HG02610 (cell line): ENCODE measurements at regions not wholly inside any gene's neighbourhood (a gene's known extent, or its start where the extent isn't known, plus 50 kb on each side); places are given as distances from the start of the nearest gene placed in this dataset.
"Not testable (repeated sequence)": the region's sequence is repeated elsewhere in the genome, so short reads cannot be mapped to it uniquely, and the experiment has no call there.

Experiments used
- ATAC-seq: cut with Tn5 transposase; IDR thresholded peaks from one replicate; pipeline ENCODE4 v1.9.1; 2021; ENCODE audit warnings: mild to moderate bottlenecking, moderate library complexity; ENCODE audit not compliant: unreplicated experiment

DNA sequence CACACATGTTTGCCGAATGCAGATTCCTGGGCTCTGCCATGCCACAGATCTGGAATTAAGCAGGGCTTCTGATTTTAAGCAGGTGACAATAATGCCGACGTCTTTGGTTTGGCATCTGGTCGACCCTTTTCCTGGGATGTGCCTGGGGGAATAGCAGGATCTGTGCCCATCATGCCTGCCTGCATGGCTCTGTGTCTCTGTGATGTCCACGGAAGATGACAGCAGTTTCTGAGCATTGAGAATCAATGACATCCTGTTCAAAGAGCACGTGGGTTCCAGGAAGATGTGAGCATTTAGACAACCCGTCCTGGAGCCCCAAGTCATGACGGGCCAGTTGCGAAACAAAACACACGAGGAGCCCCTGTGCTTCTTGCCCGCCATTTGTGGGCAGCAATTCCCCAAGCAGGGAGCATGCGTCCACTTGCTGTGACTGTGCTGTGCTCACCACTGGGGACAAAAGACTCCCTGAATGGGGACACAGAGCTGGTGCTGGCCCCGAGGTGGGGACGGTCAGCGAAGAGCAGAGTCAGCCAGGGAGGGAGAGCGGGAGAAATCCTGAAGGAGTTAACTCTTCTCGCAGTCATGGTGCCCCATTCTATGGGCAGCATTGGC, 110.1 kb downstream of the ERMARD start:
- no peak for ATAC-seq

DNA sequence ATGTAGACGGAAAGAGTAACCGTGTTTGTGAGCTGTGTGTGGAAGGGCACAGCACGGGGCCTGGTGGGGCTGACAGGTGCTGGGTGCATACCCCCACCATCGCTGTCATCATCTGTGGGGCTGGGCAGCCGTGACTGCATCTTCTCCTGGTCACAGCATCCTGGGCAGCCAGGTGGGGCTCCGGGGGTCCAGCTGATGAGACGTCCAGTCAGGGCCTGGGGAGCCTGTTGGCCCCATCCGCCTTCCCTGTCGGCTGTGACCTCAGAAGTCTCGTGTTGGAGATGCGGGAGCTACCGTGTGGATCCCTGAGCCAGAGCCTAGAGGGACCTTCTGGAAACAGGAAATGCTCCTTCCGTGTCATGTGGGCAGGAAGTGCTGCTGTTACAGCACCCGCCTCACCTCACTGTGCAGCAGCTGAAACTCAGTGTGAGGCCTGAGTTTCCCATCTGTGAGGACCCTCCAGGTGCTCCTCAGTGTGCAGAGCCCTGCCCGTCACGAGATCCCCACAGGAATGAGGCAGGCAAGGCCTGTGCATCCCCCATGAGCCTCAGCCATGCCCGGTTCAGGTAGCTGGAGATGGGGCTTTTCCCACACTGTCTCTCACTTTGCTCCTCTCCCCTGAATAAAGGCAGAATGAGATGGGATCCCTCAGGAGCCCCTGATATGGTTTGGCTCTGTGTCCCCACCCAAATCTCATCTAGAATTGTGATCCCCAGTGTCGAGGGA, 108.7 kb downstream of the ERMARD start:
- no peak for ATAC-seq

DNA sequence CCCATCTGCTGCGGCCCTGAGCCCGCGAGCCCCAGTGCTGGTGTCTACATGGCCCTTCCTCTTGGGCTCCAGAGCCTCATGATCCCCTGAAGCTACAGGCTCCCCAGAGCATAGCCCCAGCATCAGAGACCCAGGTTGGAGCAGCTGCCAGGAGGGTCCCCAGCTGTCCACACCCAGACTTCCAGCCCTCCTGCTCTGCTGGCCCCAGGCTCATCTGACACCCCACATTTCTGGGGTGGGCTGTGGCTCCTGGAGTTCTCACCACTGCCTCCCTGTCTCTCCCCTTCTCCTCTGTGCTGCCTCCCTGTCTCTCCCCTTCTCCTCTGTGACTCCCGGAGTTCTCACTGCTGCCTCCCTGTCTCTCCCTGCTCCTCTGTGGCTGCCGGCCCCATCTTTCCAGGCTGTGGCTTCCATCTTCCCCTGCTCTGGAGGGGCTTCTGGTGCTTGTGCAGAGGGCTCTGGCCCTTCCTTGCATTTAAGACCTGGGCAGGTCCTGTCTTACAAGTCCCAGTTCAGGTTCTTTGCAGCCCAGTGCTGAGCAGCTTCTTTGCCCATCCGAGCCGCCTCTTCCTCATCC, 108.1 kb downstream of the ERMARD start:
- no peak for ATAC-seq

DNA sequence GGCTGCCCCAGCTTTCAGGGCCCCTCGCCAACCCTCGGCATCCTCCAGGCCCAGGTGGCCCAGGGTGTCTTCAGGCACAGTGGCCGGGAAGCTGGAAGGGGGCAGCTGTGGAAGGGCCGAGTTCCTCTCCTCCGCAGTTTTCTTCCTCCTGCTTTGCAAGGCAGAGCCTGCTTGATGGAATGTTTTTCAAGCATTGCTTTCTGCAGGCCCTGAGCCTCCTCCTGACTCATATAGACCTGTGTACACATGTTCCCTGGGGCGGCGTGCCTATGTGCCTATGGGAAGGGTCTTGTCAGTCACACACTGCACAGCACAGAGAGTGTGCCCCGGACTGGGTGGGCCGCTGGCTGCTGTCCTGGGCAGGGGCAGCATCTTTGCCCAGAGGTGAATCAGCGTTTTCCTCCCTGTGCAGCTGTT, 107.5 kb downstream of the ERMARD start:
- ATAC-seq = no peak

DNA sequence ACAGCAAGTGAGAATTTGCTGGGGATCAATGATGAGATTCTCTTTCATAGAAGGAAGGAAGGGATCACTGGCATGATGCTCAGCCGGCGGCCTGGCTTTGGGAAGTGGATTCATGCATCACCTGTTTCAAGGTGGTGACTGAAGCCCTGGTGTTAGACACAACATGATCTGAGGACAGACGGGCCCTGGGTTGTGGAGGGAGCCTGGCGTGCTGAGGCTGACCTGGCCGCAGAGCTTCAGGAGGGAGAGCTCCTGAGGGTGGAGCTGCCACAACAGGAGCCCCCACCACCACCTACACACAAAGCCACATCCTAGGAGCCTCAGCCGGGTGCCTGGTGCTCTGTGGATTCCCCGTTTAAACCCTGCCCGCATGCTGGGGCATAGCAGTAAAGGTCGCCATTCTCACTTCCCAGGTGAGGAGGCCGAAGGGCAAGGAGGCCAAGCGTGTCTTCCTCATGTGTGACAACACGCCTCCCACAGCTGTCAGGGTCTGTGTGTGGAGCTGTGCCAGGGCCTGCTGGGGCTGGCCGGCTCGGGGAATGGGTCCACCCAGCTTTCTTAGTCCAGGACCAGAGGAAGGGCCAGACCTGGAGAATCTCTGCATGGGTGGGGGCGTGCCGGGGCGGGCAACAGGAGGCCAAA, 107.0 kb downstream of the ERMARD start:
- no peak for ATAC-seq

DNA sequence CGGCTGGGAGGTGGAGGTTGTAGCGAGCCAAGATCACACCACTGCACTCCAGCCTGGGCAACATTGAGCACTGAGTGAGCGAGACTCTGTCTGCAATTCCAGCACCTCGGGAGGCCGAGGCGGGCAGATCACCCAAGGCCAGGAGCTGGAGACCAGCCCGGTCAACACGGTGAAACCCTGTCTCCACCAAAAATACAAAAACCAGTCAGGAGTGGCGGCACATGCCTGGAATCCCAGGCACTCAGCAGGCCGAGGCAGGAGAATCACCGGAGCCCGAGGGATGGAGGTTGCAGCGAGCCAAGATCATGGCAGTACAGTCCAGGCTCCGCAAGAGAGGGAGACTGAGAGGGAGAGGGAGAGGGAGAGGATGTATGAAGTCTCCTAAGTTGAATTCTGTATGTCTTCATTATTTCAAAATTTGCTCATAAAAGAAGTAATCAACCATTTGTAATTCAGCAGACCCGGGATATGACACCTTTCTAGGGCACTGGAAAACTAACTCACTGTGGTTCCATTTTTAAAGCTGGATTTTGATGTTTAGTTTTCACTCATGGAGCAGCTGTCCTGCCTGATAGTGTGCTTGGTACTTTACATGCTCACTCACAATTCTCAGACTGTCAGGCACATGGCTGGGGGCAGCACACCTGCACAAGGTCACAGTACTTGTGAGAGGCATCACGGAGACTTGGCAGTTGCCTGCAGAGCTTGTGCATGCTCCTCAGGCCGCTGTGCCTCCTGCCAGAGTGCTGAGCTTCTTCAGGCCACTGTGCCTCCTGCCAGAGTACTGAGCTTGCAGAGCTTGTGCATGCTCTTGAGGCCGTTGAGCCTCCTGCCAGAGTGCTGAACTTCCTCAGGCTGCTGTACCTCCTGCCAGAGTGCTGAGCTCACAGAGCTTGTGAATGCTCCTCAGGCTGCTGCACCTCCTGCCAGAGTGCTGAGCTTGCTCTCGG, 106.2 kb downstream of the ERMARD start:
- no peak for ATAC-seq

DNA sequence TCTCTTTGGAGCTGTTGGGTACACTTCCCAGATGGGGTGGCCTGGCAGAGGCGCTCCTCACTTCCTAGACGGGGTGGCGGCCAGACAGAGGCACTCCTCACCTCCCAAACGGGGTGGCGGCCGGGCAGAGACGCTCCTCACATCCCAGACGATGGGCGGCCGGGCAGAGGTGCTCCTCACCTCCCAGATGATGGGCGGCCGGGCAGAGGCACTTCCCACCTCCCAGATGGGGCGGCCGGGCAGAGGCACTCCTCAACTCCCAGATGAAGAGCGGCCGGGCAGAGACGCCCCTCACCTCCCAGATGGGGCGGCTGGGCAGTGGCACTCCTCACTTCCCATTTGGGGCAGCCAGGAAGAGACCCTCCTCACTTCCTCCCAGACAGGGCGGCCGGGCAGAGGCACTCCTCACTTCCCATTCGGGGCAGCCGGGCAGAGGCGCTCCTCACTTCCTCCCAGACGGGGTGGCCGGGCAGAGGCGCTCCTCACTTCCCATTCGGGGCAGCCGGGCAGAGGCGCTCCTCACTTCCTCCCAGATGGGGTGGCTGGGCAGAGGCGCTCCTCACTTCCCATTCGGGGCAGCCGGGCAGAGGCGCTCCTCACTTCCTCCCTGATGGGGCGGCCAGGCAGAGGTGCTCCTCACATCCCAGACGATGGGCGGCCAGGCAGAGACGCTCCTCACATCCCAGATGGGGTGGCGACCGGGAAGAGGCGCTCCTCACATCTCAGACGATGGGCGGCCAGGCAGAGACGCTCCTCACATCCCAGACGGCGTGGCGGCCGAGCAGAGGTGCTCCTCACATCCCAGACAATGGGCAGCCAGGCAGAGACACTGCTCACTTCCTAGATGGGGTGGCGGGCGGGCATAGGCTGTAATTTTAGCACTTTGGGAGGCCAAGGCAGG, 105.3 kb downstream of the ERMARD start:
- ATAC-seq = not testable (repeated sequence)

DNA sequence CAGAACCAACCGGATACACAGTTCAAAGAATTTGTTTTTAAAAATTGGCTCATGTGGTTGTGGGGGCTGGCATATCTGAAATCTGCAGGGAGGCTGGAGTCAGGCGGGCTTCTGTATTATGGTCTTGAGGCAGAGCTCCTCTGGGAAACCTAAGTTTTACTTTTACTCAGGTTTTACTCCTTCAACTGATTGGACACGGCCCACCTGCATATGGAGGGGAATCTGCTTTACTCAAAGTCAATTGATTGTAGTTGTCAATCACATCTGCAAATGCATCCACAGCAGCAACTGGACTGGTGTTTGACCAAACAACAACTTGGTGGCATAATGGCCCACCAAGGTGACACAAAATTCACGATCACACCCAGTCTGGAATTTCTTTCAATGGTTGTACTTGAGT, 103.4 kb downstream of the ERMARD start:
- ATAC-seq = no peak

DNA sequence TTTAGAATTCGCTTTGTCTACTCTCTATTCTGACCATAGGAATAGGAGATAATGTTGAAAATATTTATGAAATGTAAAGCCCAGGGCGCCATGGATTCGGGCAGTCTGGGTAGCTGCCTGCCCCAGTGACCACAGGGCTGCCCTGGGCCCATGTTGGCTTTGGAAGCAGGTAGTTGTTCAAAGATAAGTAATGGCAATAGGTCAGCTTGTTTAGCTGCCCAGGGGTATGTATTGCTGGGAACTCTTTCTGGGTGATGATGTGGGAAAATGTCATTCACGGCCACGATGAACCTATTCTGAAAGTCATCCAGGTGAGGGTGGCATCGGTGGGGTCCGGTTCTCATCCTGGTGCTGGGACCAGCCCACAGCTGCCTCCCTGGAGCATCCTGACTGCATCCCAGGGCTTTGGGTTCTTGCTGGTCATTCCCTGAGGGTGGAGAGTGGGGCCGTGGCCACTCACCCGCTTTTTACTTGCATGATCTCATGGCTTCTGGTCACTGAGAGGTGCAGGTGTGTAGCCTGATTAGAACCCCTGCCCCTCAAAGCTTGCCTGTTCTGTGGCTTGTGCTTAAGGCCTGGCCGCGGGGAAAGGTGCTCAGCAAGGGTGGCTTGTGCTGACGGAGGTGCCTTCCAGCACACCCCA, 102.8 kb downstream of the ERMARD start:
- no peak for ATAC-seq

DNA sequence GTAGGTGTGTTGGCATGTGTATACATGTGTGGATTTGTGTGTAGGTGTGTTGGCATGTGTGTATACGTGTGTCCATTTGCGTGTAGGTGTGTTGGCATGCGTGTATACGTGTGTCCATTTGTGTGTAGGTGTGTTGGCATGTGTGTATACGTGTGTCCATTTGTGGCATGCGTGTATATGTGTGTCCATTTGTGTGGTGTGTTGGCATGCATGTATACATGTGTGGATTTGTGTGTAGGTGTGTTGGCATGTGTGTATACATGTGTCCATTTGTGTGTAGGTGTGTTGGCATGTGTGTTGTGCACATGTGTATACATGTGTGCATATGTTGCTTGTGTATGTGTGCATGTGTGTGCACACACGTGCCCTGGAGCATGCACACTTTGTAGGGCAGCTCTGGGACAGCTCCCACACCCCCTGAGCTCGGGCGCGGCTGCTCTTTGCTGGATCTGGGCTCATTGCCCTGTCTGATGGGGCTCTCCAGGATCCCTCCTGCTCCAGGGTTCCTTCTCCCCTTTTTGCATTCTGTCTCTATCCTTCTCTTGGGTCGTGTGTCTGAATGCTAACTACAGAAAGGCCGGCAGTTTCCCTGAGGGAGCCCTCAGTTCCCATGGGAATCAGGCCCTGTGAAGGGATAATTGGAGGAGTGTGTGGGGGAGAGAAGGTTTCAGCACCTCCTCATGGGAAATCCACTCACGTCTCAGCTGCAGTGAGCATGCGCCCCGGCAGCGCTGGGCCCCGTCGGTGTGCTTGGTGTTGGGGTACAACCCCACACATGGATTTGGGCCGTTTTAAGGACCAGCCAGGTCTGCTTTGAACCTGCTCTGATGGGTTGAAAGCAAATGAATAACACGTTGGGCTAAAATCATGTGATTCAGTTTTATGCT, 102.0 kb downstream of the ERMARD start:
- no peak for ATAC-seq

DNA sequence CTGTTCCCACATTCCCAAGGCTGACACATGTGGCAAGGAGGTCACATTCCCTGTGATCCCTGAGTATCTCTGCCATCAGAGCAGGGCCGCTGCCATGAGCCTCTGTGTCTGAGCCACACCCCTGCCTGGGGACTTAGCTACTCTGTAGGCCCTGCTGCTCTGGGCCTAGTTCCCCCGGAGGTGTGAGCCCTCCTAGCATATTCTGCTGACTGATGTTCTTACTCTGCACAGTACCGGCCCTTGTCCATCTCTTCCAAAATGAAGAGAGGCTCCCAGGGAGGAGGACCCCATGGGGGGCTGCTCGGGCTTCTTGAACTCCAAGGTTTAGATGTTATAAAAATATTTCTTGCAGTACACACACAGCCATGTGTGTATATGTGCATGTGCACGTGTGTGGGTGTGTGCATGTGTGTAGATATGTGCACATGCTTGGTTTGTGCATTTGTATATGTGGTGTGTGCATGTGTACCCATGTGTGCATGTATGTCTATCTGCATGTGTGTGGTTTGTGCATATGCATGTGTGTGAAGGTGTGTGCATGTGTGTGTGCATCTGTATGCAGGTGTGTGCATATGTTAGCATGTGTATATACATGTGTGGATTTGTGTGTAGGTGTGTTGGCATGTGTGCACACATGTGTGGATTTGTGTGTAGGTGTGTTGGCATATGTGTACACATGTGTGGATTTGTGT, 101.2 kb downstream of the ERMARD start:
- no peak for ATAC-seq

DNA sequence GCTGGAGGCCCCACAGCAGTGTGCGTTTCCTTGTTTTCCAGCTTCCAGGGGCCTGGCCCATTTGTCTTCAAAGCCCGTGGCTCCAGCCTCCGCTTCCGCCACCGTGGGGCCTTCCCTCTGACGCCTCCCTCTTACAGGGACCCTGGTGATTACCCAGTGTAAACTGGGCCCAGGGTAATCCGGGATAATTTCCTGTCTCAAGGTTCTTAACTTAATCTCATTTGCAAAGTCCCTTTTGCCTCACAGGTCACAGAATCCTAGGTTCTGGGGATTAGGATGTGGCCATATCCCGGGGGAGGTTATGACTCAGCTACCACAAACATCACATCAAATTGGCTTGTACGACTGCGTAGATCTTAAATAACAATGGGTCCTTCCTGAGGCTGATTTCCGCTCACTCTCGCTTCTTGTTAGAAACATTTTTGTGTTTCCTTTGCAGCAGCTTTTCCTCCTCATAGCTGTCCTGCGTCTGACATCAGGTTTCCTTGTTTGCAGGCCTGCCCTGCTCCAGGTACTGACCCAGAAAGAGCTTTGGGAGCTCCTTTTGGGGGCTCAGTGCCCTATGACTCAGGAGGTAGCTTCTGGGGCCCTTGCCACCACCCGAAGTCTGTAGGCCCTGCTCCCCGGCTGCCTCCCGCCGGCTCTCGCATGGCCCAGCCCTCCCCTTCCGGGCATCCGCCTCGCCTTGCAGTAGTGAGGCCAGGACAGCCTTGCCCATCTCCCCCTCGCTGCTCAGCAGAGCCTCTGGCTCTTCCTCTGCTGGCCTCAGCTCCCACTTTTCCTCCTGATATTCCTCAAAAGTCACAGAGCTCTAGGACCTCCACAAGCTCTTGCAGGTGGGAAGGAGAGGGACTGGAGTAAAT, 100.5 kb downstream of the ERMARD start:
- no peak for ATAC-seq

DNA sequence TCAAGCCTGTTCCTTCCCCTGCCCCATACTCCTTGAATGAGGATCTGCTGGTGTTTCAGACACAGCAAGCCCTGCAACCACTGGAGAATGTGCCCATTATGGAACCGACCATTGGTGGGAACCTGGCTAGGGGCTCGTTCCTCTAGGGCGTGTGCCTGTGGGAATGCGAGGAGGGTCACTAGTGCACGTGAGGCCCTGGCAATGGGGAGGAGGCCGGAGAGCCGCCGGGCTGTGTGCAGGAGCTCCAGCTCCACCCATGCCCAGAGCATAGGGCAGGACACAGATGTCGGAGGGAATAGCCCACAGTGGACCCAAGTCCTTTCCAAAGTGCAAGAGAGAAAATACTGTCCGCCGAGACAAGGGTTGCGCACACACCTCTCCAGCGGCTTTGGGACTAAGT, 99.3 kb downstream of the ERMARD start:
- no peak for ATAC-seq

DNA sequence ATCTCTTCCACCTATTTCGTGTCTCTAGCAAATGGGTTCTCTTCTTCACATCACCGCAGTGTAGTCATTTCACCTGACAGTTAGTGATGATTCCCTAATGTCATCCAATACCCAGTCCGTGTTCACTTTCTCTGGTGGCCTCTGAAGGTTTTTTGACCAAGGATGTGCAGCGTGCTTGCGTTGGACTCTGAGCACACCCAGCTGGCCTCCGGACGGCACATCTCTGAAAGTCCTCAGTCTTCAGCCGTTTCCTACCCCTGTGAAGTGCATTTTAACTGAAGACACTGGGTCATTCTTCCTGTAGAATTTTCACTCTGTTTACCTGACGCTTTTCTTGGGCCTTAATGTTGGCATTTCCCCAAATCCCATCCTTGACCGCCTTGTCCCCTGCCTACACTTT, 98.7 kb downstream of the ERMARD start:
- ATAC-seq = no peak

DNA sequence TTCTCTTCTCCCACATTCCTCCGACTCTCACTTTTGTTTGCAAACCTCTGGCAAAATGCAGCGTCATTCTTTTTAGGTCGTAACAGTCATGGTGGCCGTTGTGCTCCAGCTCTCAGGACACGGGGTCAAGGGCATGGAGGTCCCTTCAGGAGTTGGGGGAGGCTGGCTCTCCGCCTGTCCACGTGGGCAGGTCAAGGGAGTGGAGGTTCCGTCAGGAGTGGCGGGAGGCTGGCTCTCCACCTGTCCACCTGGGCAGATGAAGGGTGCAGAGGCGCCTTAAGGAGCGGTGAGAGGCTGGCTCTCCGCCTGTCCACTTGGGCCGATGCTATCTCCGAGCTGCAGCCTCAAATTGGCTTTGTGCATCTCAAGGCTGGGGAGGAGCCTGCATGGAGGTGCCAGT, 98.0 kb downstream of the ERMARD start:
- ATAC-seq = no peak

DNA sequence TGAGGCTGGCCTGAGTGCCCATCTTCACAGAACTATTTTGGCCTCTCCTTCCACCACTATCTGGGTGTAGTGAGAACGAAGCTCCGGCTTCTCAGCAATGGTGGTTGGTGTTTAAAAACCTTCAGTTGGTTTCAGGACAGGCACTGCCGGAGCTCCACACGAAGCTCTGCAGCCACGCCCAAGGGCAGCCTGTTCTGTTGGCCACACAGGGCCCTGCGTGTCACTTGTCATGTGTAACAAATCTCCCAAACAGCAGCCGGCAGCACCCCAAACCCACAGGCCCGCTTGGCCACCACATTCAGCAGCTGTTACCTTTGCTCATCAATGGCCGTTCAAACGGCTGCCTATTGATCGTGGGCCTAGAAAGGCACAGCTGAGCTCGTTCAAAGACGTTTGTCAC, 97.5 kb downstream of the ERMARD start:
- ATAC-seq = no peak

DNA sequence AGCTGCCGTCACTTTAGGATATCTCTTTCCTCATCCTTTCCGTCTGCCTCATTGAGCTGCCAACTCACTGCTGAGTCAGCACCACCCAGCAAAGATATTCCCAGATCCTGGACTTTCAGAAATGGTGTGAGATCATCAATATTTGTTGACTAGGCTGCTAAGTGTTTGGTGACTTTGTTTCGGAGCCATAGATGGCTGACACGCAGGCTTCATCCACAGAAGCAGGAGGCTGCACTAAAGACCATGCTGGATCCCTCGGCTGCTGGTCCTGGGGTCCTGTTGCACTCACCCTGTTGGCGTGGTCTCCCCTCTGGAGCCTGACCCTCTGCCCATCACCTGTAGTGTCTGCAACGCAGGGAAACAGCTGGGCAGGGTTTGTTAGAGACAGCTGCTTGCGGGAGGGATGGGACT, 96.5 kb downstream of the ERMARD start:
- no peak for ATAC-seq
